H1 (cell line): ENCODE measurements at regions not wholly inside any gene's neighbourhood (a gene's known extent, or its start where the extent isn't known, plus 50 kb on each side); places are given as distances from the start of the nearest gene placed in this dataset.

Experiments
- CTCF ChIA-PET: fragments of 300-600 bp; sonication (Branson Sonifier 250); formaldehyde crosslinking; loops from one replicate; lab custom pipeline; 2021; ENCODE audit not compliant: partially characterized antibody; lab: Charles Lee
- POLR2A ChIA-PET: fragments of 300-600 bp; sonication (Branson Sonifier 250); formaldehyde crosslinking; loops from one replicate; lab custom pipeline; 2021; ENCODE audit warnings: inconsistent platforms; ENCODE audit not compliant: partially characterized antibody; lab: Charles Lee
- DNase-seq, 2 experiments: peaks; one replicate each; pipeline versions ENCODE4 v3.0.0 to v3.0.0-alpha.2; 2010 to 2022; ENCODE audit warnings: low spot score in 2 of 2, low read depth in 1 of 2, mixed read lengths in 1 of 2
- FAIRE-seq: peaks from 2 replicates; lab custom pipeline; 2011; peaks lifted over from hg19 to GRCh38; lab: Jason Lieb, UNC
- H2AFZ ChIP-seq: 2 replicates; pipeline ENCODE4 v1.8.1; 2012; ENCODE audit warnings: low read length, inconsistent platforms
- H2AK5ac ChIP-seq: 2 replicates; pipeline ENCODE4 v1.6.1; 2013; ENCODE audit warnings: low read depth, low read length
- H2BK120ac ChIP-seq: replicated peaks from 2 replicates; pipeline ENCODE3; 2013; ENCODE audit warnings: low read depth, low read length, inconsistent platforms
- H2BK12ac ChIP-seq: 2 replicates; pipeline ENCODE4 v1.6.1; 2013; ENCODE audit warnings: low read depth, low read length
- H2BK15ac ChIP-seq: 2 replicates; pipeline ENCODE4 v1.6.1; 2013; ENCODE audit warnings: low read length
- H2BK20ac ChIP-seq: 2 replicates; pipeline ENCODE4 v1.6.1; 2013; ENCODE audit warnings: low read length
- H2BK5ac ChIP-seq: 2 replicates; pipeline ENCODE4 v1.6.1; 2013; ENCODE audit warnings: low read depth, low read length
- H3K14ac ChIP-seq: 2 replicates; pipeline ENCODE4 v1.6.1; 2013; ENCODE audit warnings: inconsistent platforms; ENCODE audit not compliant: insufficient read length
- H3K18ac ChIP-seq: 2 replicates; pipeline ENCODE4 v1.6.1; 2013; ENCODE audit warnings: low read length; ENCODE audit errors: extremely low read depth
- H3K23ac ChIP-seq: 2 replicates; pipeline ENCODE4 v1.6.1; 2013; ENCODE audit warnings: inconsistent platforms; ENCODE audit not compliant: insufficient read length
- H3K23me2 ChIP-seq: 2 replicates; pipeline ENCODE4 v1.6.1; 2013; ENCODE audit warnings: low read depth, low read length
- H3K27ac ChIP-seq: 2 replicates; pipeline ENCODE4 v1.6.1; 2011; ENCODE audit warnings: low read depth, low read length, inconsistent platforms
- H3K27me3 ChIP-seq, 4 experiments: replicated peaks in 1 of 4; 1 replicate in 1 of 4; 2 replicates in 3 of 4; pipeline versions ENCODE4 v1.6.1 to v1.8.1; 2011 to 2013; ENCODE audit warnings: low read length in 3 of 4, mild to moderate bottlenecking in 3 of 4, inconsistent platforms in 2 of 4, mixed read lengths in 2 of 4, moderate library complexity in 1 of 4; ENCODE audit not compliant: control insufficient read depth in 3 of 4, insufficient read depth in 3 of 4; ENCODE audit errors: extremely low read depth in 1 of 4
- H3K36me3 ChIP-seq, 4 experiments: 2 replicates each; pipeline versions ENCODE4 v1.6.1 to v1.8.1; 2011 to 2013; ENCODE audit warnings: mild to moderate bottlenecking in 4 of 4, low read length in 3 of 4, moderate library complexity in 2 of 4, control low read depth in 1 of 4, inconsistent platforms in 1 of 4; ENCODE audit not compliant: insufficient read depth in 4 of 4, control insufficient read depth in 2 of 4
- H3K4ac ChIP-seq: replicated peaks from 2 replicates; pipeline ENCODE3; 2013; ENCODE audit warnings: low read length, low read depth, mixed read lengths, inconsistent platforms; ENCODE audit not compliant: insufficient read length
- H3K4me1 ChIP-seq, 4 experiments: replicated peaks in 1 of 4; 1 replicate in 1 of 4; 2 replicates in 3 of 4; pipeline versions ENCODE4 v1.6.1 to v1.8.1; 2011 to 2013; ENCODE audit warnings: low read length in 3 of 4, inconsistent platforms in 2 of 4, mixed read lengths in 1 of 4; ENCODE audit not compliant: insufficient read depth in 4 of 4, control insufficient read depth in 3 of 4
- H3K4me2 ChIP-seq, 2 experiments: 2 replicates each; pipeline versions ENCODE4 v1.6.1 to v1.8.1; 2011 to 2013; ENCODE audit warnings: low read depth in 2 of 2, low read length in 2 of 2, control low read depth in 1 of 2, inconsistent platforms in 1 of 2, mild to moderate bottlenecking in 1 of 2; ENCODE audit not compliant: insufficient read depth in 1 of 2
- H3K4me3 ChIP-seq, 4 experiments: fragments of 200-600, 300-600 bp in 1 of 4; sonication (generic), shearing (Covaris generic), sonication (Bioruptor Twin) in 1 of 4; 2 replicates each; pipeline versions ENCODE4 v1.5.1 to v1.8.1; 2011 to 2016; ENCODE audit warnings: low read length in 4 of 4, low read depth in 3 of 4, control low read depth in 2 of 4, inconsistent platforms in 2 of 4, mild to moderate bottlenecking in 2 of 4, mixed read lengths in 1 of 4, moderate library complexity in 1 of 4; ENCODE audit not compliant: insufficient read depth in 2 of 4; ENCODE audit errors: extremely low read depth in 1 of 4
- H3K56ac ChIP-seq: replicated peaks from 2 replicates; pipeline ENCODE3; 2013; ENCODE audit warnings: low read depth, mild to moderate bottlenecking, mixed read lengths, low read length, inconsistent platforms; ENCODE audit not compliant: insufficient read length
- H3K79me1 ChIP-seq: 2 replicates; pipeline ENCODE4 v1.6.1; 2013; ENCODE audit warnings: low read depth, low read length, control low read depth
- H3K79me2 ChIP-seq, 2 experiments: 2 replicates each; pipeline versions ENCODE4 v1.6.1 to v1.8.1; 2012 to 2013; ENCODE audit warnings: low read length in 2 of 2, mild to moderate bottlenecking in 2 of 2, inconsistent platforms in 1 of 2; ENCODE audit not compliant: insufficient read depth in 2 of 2, control insufficient read depth in 1 of 2
- H3K9ac ChIP-seq, 4 experiments: replicated peaks in 1 of 4; 1 replicate in 1 of 4; 2 replicates in 3 of 4; pipeline versions ENCODE4 v1.6.1 to v1.8.1; 2011 to 2013; ENCODE audit warnings: low read depth in 3 of 4, low read length in 3 of 4, control low read depth in 2 of 4, mild to moderate bottlenecking in 2 of 4, moderate library complexity in 2 of 4, inconsistent platforms in 1 of 4; ENCODE audit errors: extremely low read depth in 1 of 4
- H3K9me3 ChIP-seq, 2 experiments: 2 replicates each; pipeline versions ENCODE4 v1.6.1 to v1.8.1; 2012 to 2013; ENCODE audit warnings: mild to moderate bottlenecking in 2 of 2, moderate library complexity in 2 of 2, control low read depth in 1 of 2, inconsistent platforms in 1 of 2, low read depth in 1 of 2, low read length in 1 of 2, mixed read lengths in 1 of 2; ENCODE audit not compliant: insufficient read depth in 2 of 2
- H4K20me1 ChIP-seq, 2 experiments: replicated peaks in 1 of 2; 2 replicates each; pipeline versions ENCODE3 to v1.8.1; 2011 to 2013; ENCODE audit warnings: inconsistent platforms in 2 of 2, low read length in 2 of 2, mild to moderate bottlenecking in 1 of 2; ENCODE audit not compliant: insufficient read depth in 2 of 2, control insufficient read depth in 1 of 2
- H4K5ac ChIP-seq: 2 replicates; pipeline ENCODE4 v1.6.1; 2013; ENCODE audit warnings: low read length, low read depth, mixed read lengths, inconsistent platforms; ENCODE audit not compliant: insufficient read length
- H4K8ac ChIP-seq: 2 replicates; pipeline ENCODE4 v1.8.0; 2013; ENCODE audit warnings: mild to moderate bottlenecking, moderate library complexity, low read length, inconsistent platforms; ENCODE audit not compliant: insufficient read depth; ENCODE audit errors: extremely low read depth
- H4K91ac ChIP-seq: replicated peaks from 2 replicates; pipeline ENCODE3; 2013; ENCODE audit warnings: low read length, mixed read lengths, inconsistent platforms; ENCODE audit not compliant: insufficient read length
- CBX8 ChIP-seq: fragments of 300-800, 300-1000 bp; sonication (generic); IDR thresholded peaks from 2 replicates; pipeline ENCODE4 v1.7.1; 2016; ENCODE audit warnings: low read depth, low read length, borderline replicate concordance
- CREB1 ChIP-seq: IDR thresholded peaks from 2 replicates; pipeline ENCODE4 v1.6.1; 2012; ENCODE audit warnings: inconsistent platforms
- HDAC2 ChIP-seq, 2 experiments: fragments of 300-600 bp in 1 of 2; sonication (generic) in 1 of 2; IDR thresholded peaks; 2 replicates each; pipeline ENCODE4 v1.6.1; 2011 to 2012; ENCODE audit warnings: low read depth in 2 of 2, low read length in 2 of 2, mild to moderate bottlenecking in 2 of 2, moderate library complexity in 2 of 2, borderline replicate concordance in 1 of 2, inconsistent platforms in 1 of 2
- KDM4A ChIP-seq: IDR thresholded peaks from one replicate; pipeline ENCODE4 v1.7.1; 2012; ENCODE audit warnings: low read depth, mild to moderate bottlenecking, moderate library complexity, low read length, inconsistent platforms; ENCODE audit not compliant: severe bottlenecking
- KDM5A ChIP-seq: fragments of 200-600 bp; IDR thresholded peaks from 2 replicates; pipeline ENCODE4 v1.7.1; 2012; ENCODE audit warnings: mild to moderate bottlenecking, low read length, inconsistent platforms, mixed read lengths
- MAFK ChIP-seq: IDR thresholded peaks from 2 replicates; pipeline ENCODE4 v1.6.1; 2012; ENCODE audit warnings: low read depth, mild to moderate bottlenecking, improper control_type of control experiment, low read length
- PHF8 ChIP-seq: fragments of 200-600 bp; sonication (generic); conservative IDR thresholded peaks from 2 replicates; pipeline ENCODE4 v1.7.1; 2012; ENCODE audit warnings: low read depth, mild to moderate bottlenecking, inconsistent platforms, low read length, moderate library complexity
- POLR2A ChIP-seq, 2 experiments: IDR thresholded peaks; 1 replicate in 1 of 2; 2 replicates in 1 of 2; pipeline ENCODE4 v1.6.1; 2011; ENCODE audit warnings: low read depth in 2 of 2, low read length in 2 of 2, mild to moderate bottlenecking in 2 of 2; ENCODE audit errors: control extremely low read depth in 1 of 2
- POU5F1 ChIP-seq: IDR thresholded peaks from 2 replicates; pipeline ENCODE4 v1.6.1; 2011; ENCODE audit warnings: low read depth, mild to moderate bottlenecking, low read length, moderate library complexity
- SP1 ChIP-seq: IDR thresholded peaks from 2 replicates; pipeline ENCODE4 v1.6.1; 2011; ENCODE audit warnings: low read depth, low read length
- SUZ12 ChIP-seq: fragments of 200-600 bp; sonication (generic); IDR thresholded peaks from 2 replicates; pipeline ENCODE4 v1.6.1; 2012; ENCODE audit warnings: mild to moderate bottlenecking, inconsistent platforms, low read length, moderate library complexity, mixed read lengths
- TAF1 ChIP-seq: IDR thresholded peaks from 2 replicates; pipeline ENCODE4 v1.6.1; 2011; ENCODE audit warnings: mild to moderate bottlenecking, low read depth, low read length
- TBP ChIP-seq: IDR thresholded peaks from 2 replicates; pipeline ENCODE4 v1.6.1; 2011; ENCODE audit warnings: low read depth, low read length, improper control_type of control experiment
- TCF12 ChIP-seq: IDR thresholded peaks from 2 replicates; pipeline ENCODE4 v1.6.1; 2011; ENCODE audit warnings: low read depth, mild to moderate bottlenecking, low read length
- TEAD4 ChIP-seq: IDR thresholded peaks from 2 replicates; pipeline ENCODE4 v1.6.1; 2012; ENCODE audit warnings: low read depth, low read length, inconsistent platforms, mixed read lengths
- WGBS, 2 experiments: shearing (Covaris generic) in 1 of 2; methylation state at CpG; one replicate each; pipeline versions ENCODE4 v1.1.6 to v1.1.7; 2013 to 2015; ENCODE audit warnings: low lambda C conversion rate in 2 of 2, mixed read lengths in 2 of 2, inconsistent platforms in 1 of 2, low coverage in 1 of 2, missing lambda C conversion rate in 1 of 2; ENCODE audit not compliant: insufficient replicate concordance in 2 of 2, insufficient coverage in 1 of 2, insufficient read length in 1 of 2; ENCODE audit errors: extremely low coverage in 1 of 2, missing lambda C conversion rate in 1 of 2; 5-methylcytosine and 5-hydroxymethylcytosine counted together
- TF ChIP-seq, protein P1 (sequence below): IDR thresholded peaks from 2 replicates; pipeline ENCODE4 v1.6.1; 2011; ENCODE audit warnings: low read depth, mild to moderate bottlenecking, low read length; ENCODE audit not compliant: insufficient read depth

DNA sequence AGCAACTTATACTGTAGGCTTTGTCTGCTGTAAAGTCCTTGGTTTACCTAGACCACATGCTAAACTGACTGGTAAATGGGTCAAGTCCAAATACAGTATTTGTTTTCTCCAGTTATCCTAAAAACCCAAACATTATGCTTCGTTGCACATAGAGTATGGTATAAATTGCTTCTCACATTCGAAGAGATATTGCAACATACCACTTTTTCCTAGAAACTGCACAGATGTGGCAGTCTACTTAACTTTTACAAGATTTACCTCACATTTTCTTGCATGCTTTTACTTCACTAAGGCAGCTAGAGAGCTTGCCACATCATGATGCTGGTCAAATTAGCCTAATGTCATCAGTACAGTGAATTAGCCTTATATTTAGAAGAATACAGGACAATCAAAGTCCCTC, 66.0 kb upstream of the SCN7A start:
- H3K23ac ChIP-seq = no peak overlapping the region
- no peak overlapping the region for H3K27ac ChIP-seq
- no peaks in the 10 kb centered on the region for H3K27me3 ChIP-seq
- no peaks in the 10 kb centered on the region for H4K20me1 ChIP-seq
- no peak overlapping the region for H4K8ac ChIP-seq
- H3K14ac ChIP-seq = no peak overlapping the region
- H2BK12ac ChIP-seq = no peak overlapping the region
- H4K91ac ChIP-seq = no peak overlapping the region
- FAIRE-seq (no peak), DNase-seq (no peak)
- no peak overlapping the region for H3K56ac ChIP-seq
- no peaks in the 10 kb centered on the region for H3K4me1 ChIP-seq
- no peak overlapping the region for H3K4me2 ChIP-seq
- no peak overlapping the region for H3K9ac ChIP-seq
- H4K5ac ChIP-seq = no peak overlapping the region
- no peaks in the 10 kb centered on the region for H3K36me3 ChIP-seq
- H3K23me2 ChIP-seq = no peaks in the 10 kb centered on the region
- no peak overlapping the region for H2BK20ac ChIP-seq
- no peaks in the 10 kb centered on the region for H3K9me3 ChIP-seq
- no peak overlapping the region for H3K4ac ChIP-seq
- H2AFZ ChIP-seq = no peak overlapping the region
- no peak overlapping the region for H2BK120ac ChIP-seq
- H3K4me3 ChIP-seq = no peak overlapping the region
- no peaks in the 10 kb centered on the region for H3K79me1 ChIP-seq
- H3K18ac ChIP-seq = no peak overlapping the region
- WGBS, 2 experiments = 85% methylated on average over 2 of the region's 2 CpGs; no CpG with 5 or more reads in 1 of the 2 experiments
- H2AK5ac ChIP-seq = no peak overlapping the region
- no peaks in the 10 kb centered on the region for H3K79me2 ChIP-seq
- H2BK15ac ChIP-seq = no peak overlapping the region
- ChIA-PET POLR2A (no interaction called here), CTCF (no interaction called here)
- no peak overlapping the region for H2BK5ac ChIP-seq
- TF ChIP-seq TEAD4 (no peak), PHF8 (no peak), KDM5A (no peak), TAF1 (no peak), CREB1 (no peak), SUZ12 (no peak), CBX8 (no peak), SP1 (no peak), MAFK (no peak), TCF12 (no peak), TBP (no peak), POLR2A (IDR thresholded peaks at IDR 0.05; ENCODE audit: control extremely low read depth in 1 of 2, low read depth in 2 of 2, low read length in 2 of 2) (no peak), POU5F1 (no peak), HDAC2 (IDR thresholded peaks at IDR 0.05; ENCODE audit: borderline replicate concordance in 1 of 2, low read depth in 2 of 2, low read length in 2 of 2) (no peak), KDM4A (no peak)
- TF ChIP-seq, protein P1, sequence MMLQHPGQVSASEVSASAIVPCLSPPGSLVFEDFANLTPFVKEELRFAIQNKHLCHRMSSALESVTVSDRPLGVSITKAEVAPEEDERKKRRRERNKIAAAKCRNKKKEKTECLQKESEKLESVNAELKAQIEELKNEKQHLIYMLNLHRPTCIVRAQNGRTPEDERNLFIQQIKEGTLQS = no peak
